GM21737 (cell line): ENCODE measurements at regions not wholly inside any gene's neighbourhood (a gene's known extent, or its start where the extent isn't known, plus 50 kb on each side); places are given as distances from the start of the nearest gene placed in this dataset.
"Not testable (repeated sequence)": the region's sequence is repeated elsewhere in the genome, so short reads cannot be mapped to it uniquely, and the experiment has no call there.

Experiments used
- ATAC-seq: cut with Tn5 transposase; IDR thresholded peaks from one replicate; pipeline ENCODE4 v1.9.1; 2021; ENCODE audit warnings: mild to moderate bottlenecking, moderate library complexity; ENCODE audit not compliant: unreplicated experiment

- no peak for ATAC-seq
Measured at GRCh38 chr15:70242951-70243685, 145.4 kb upstream of the TLE3 start.

- ATAC-seq = no peak
Measured at GRCh38 chr15:70241561-70242320, 144.0 kb upstream of the TLE3 start.

GRCh38 chr15:70240820-70241430, 143.2 kb upstream of the TLE3 start:
- no peak for ATAC-seq

GRCh38 chr15:70240082-70240481, 142.4 kb upstream of the TLE3 start:
- peak; percentile 74 for ATAC-seq

GRCh38 chr15:70238917-70239316, 141.2 kb upstream of the TLE3 start:
- no peak for ATAC-seq

- no peak for ATAC-seq
Measured at GRCh38 chr15:70237626-70238025, 139.9 kb upstream of the TLE3 start.

- ATAC-seq = no peak
Measured at GRCh38 chr15:70236341-70237086, 138.8 kb upstream of the TLE3 start.

- no peak for ATAC-seq
Measured at GRCh38 chr15:70235347-70235746, 137.6 kb upstream of the TLE3 start.

GRCh38 chr15:70234256-70234905, 136.7 kb upstream of the TLE3 start:
- no peak for ATAC-seq

GRCh38 chr15:70231484-70231883, 133.8 kb upstream of the TLE3 start:
- ATAC-seq = no peak

GRCh38 chr15:70227918-70228317, 130.2 kb upstream of the TLE3 start:
- not testable (repeated sequence) for ATAC-seq

- ATAC-seq = no peak
Measured at GRCh38 chr15:70227147-70227546, 129.4 kb upstream of the TLE3 start.

GRCh38 chr15:70226337-70226980, 128.7 kb upstream of the TLE3 start:
- ATAC-seq = no peak

GRCh38 chr15:70225416-70225815, 127.7 kb upstream of the TLE3 start:
- ATAC-seq = no peak

GRCh38 chr15:70222606-70223005, 124.9 kb upstream of the TLE3 start:
- no peak for ATAC-seq

- no peak for ATAC-seq
Measured at GRCh38 chr15:70220490-70221096, 122.9 kb upstream of the TLE3 start.

GRCh38 chr15:70219966-70220365, 122.2 kb upstream of the TLE3 start:
- ATAC-seq = no peak

GRCh38 chr15:70219256-70219895, 121.7 kb upstream of the TLE3 start:
- ATAC-seq = no peak
